A549 (cell line): ENCODE measurements at regions not wholly inside any gene's neighbourhood (a gene's known extent, or its start where the extent isn't known, plus 50 kb on each side); places are given as distances from the start of the nearest gene placed in this dataset.

Experiments used
- ATAC-seq, 2 experiments: fragments of 200-7000 bp in 1 of 2; fragments of >200 bp in 1 of 2; cut with Nextera tagmentation in 1 of 2; cut with Tn5 transposase in 1 of 2; 3 replicates each; pipeline versions ENCODE4 v1.8.0 to v1.9.1; 2018 to 2020; ENCODE audit warnings: mild to moderate bottlenecking in 1 of 2, moderate library complexity in 1 of 2
- CTCF ChIA-PET: fragments of 300-600 bp; sonication (Branson Sonifier 250); formaldehyde crosslinking; extraction: SDS; loops from one replicate; lab custom pipeline; 2021; ENCODE audit warnings: antibody characterized with exemption, inconsistent platforms; lab: Yijun Ruan, JAX
- POLR2A ChIA-PET: fragments of 350-600 bp; formaldehyde crosslinking; extraction: SDS; loops from one replicate; lab custom pipeline; 2021; ENCODE audit warnings: antibody characterized with exemption, inconsistent platforms; lab: Yijun Ruan, JAX
- DNase-seq, 2 experiments: peaks; one replicate each; pipeline versions ENCODE4 v3.0.0 to v3.0.0-alpha.2; 2011 to 2016; ENCODE audit warnings: low read depth in 1 of 2, low spot score in 1 of 2
- FAIRE-seq: peaks from 2 replicates; lab custom pipeline; 2011; peaks lifted over from hg19 to GRCh38; lab: Jason Lieb, UNC
- H3K27ac ChIP-seq, 2 experiments: fragments of >200 bp; sonication (Bioruptor Twin); formaldehyde crosslinking; 3 replicates each; pipeline ENCODE4 v1.5.1; 2016 to 2017
- H3K4me1 ChIP-seq: fragments of >200 bp; sonication (Bioruptor Twin); formaldehyde crosslinking; 3 replicates; pipeline ENCODE4 v1.6.1; 2016
- H3K4me2 ChIP-seq: fragments of >200 bp; sonication (Bioruptor Twin); formaldehyde crosslinking; 3 replicates; pipeline ENCODE4 v1.6.1; 2016
- H3K4me3 ChIP-seq: fragments of >200 bp; sonication (Bioruptor Twin); formaldehyde crosslinking; 3 replicates; pipeline ENCODE4 v1.5.1; 2016
- H3K9me3 ChIP-seq: fragments of >200 bp; sonication (Bioruptor Twin); formaldehyde crosslinking; 3 replicates; pipeline ENCODE4 v1.6.1; 2016
- CBX8 ChIP-seq: fragments of 200-600 bp; sonication (generic); IDR thresholded peaks from 2 replicates; pipeline ENCODE4 v1.6.1; 2016
- CEBPB ChIP-seq, 2 experiments: fragments of >200 bp in 1 of 2; sonication (Bioruptor Twin) in 1 of 2; formaldehyde crosslinking in 1 of 2; IDR thresholded peaks; 2 replicates each; pipeline ENCODE4 v1.6.1; 2012 to 2016
- CHD2 ChIP-seq: fragments of 150-350 bp; IDR thresholded peaks from 2 replicates; pipeline ENCODE4 v1.6.1; 2014; ENCODE audit warnings: low read length; ENCODE audit not compliant: partially characterized antibody
- EP300 ChIP-seq, 2 experiments: fragments of >200 bp; sonication (Bioruptor Twin); formaldehyde crosslinking; IDR thresholded peaks; 2 replicates in 1 of 2; 3 replicates in 1 of 2; pipeline ENCODE4 v1.6.1; 2016 to 2017
- ESRRA ChIP-seq: fragments of 150-350 bp; IDR thresholded peaks from 2 replicates; pipeline ENCODE4 v1.6.1; 2014; ENCODE audit warnings: mild to moderate bottlenecking, low read length, borderline replicate concordance
- FOSL2 ChIP-seq, 2 experiments: fragments of 450-650 bp in 1 of 2; fragments of >200 bp in 1 of 2; sonication (Bioruptor Twin) in 1 of 2; formaldehyde crosslinking; IDR thresholded peaks; 2 replicates each; pipeline versions ENCODE4 v1.5.0 to v1.6.1; 2016 to 2020; ENCODE audit warnings: mild to moderate bottlenecking in 1 of 2, moderate library complexity in 1 of 2
- GATA3 ChIP-seq: IDR thresholded peaks from 2 replicates; pipeline ENCODE4 v1.6.1; 2012; ENCODE audit warnings: borderline replicate concordance
- HDAC2 ChIP-seq: fragments of 200-600 bp; sonication (generic); IDR thresholded peaks from 2 replicates; pipeline ENCODE4 v1.6.1; 2016
- HES2 ChIP-seq: fragments of >200 bp; sonication (Bioruptor Twin); formaldehyde crosslinking; IDR thresholded peaks from 2 replicates; pipeline ENCODE4 v1.6.1; 2016
- HMGXB4 ChIP-seq: fragments of 250-450 bp; sonication (Bioruptor Pico); IDR thresholded peaks from 2 replicates; pipeline ENCODE4 v1.5.0; 2021; ENCODE audit warnings: mild to moderate bottlenecking, moderate library complexity, borderline replicate concordance
- HOXA7 ChIP-seq: fragments of 250-450 bp; sonication (Bioruptor Pico); IDR thresholded peaks from 2 replicates; pipeline ENCODE4 v1.5.0; 2020; ENCODE audit warnings: mild to moderate bottlenecking, moderate library complexity
- HOXB5 ChIP-seq: fragments of 250-450 bp; sonication (Bioruptor Pico); IDR thresholded peaks from 2 replicates; pipeline ENCODE4 v1.5.0; 2020; ENCODE audit warnings: mild to moderate bottlenecking, moderate library complexity
- JUN ChIP-seq, 2 experiments: fragments of >200 bp; sonication (Bioruptor Twin); formaldehyde crosslinking; IDR thresholded peaks; 2 replicates in 1 of 2; 3 replicates in 1 of 2; pipeline ENCODE4 v1.6.1; 2016 to 2017
- JUNB ChIP-seq: fragments of >200 bp; sonication (Bioruptor Twin); formaldehyde crosslinking; IDR thresholded peaks from 2 replicates; pipeline ENCODE4 v1.6.1; 2016
- KDM5A ChIP-seq: fragments of 200-600 bp; sonication (generic); IDR thresholded peaks from 2 replicates; pipeline ENCODE4 v1.6.1; 2016; ENCODE audit warnings: antibody characterized with exemption, mild to moderate bottlenecking
- MAFK ChIP-seq: fragments of 450-650 bp; IDR thresholded peaks from 2 replicates; pipeline ENCODE4 v1.6.1; 2014; ENCODE audit not compliant: partially characterized antibody
- MAX ChIP-seq: IDR thresholded peaks from 2 replicates; pipeline ENCODE4 v1.6.1; 2012
- PHF8 ChIP-seq: fragments of 200-600 bp; sonication (generic); IDR thresholded peaks from 2 replicates; pipeline ENCODE4 v1.6.1; 2016; ENCODE audit warnings: low read depth, mild to moderate bottlenecking, antibody characterized with exemption, moderate library complexity, borderline replicate concordance
- POLR2A ChIP-seq: IDR thresholded peaks from 2 replicates; pipeline ENCODE4 v1.6.1; 2012; ENCODE audit warnings: mild to moderate bottlenecking, low read length
- RAD21 ChIP-seq, 2 experiments: fragments of >200 bp in 1 of 2; sonication (Bioruptor Twin) in 1 of 2; formaldehyde crosslinking in 1 of 2; IDR thresholded peaks in 1 of 2; conservative IDR thresholded peaks in 1 of 2; 2 replicates in 1 of 2; 3 replicates in 1 of 2; pipeline ENCODE4 v1.6.1; 2012 to 2018; ENCODE audit warnings: inconsistent platforms in 1 of 2
- RNF2 ChIP-seq: fragments of 200-600 bp; sonication (generic); IDR thresholded peaks from 2 replicates; pipeline ENCODE4 v1.6.1; 2016; ENCODE audit warnings: low read depth, mild to moderate bottlenecking, antibody characterized with exemption, moderate library complexity, borderline replicate concordance
- SREBF2 ChIP-seq: fragments of 450-650 bp; IDR thresholded peaks from 2 replicates; pipeline ENCODE4 v1.6.1; 2014; ENCODE audit warnings: mild to moderate bottlenecking, moderate library complexity
- TFCP2L1 ChIP-seq: fragments of 250-450 bp; sonication (Bioruptor Pico); IDR thresholded peaks from 2 replicates; pipeline ENCODE4 v1.5.0; 2021; ENCODE audit warnings: mild to moderate bottlenecking
- TP53 ChIP-seq: fragments of 250-450 bp; sonication (Bioruptor Pico); IDR thresholded peaks from 2 replicates; pipeline ENCODE4 v1.5.0; 2021; ENCODE audit warnings: mild to moderate bottlenecking, moderate library complexity
- USF2 ChIP-seq: fragments of 450-650 bp; IDR thresholded peaks from 2 replicates; pipeline ENCODE4 v1.6.1; 2014; ENCODE audit warnings: antibody characterized with exemption
- ZNF302 ChIP-seq: fragments of 250-450 bp; sonication (Bioruptor Pico); IDR thresholded peaks from 2 replicates; pipeline ENCODE4 v1.9.0; 2021; ENCODE audit warnings: inconsistent platforms, mild to moderate bottlenecking, moderate library complexity
- WGBS: methylation state at CpG from one replicate; pipeline ENCODE4 v1.1.6; 2017; ENCODE audit errors: missing lambda C conversion rate; 5-methylcytosine and 5-hydroxymethylcytosine counted together
- TF ChIP-seq, protein P1 (sequence below): fragments of >200 bp; sonication (Bioruptor Twin); formaldehyde crosslinking; IDR thresholded peaks from 3 replicates; pipeline ENCODE4 v1.6.1; 2016

GRCh38 chr18:45166341-45166835 lies 448.9 kb upstream of the SLC14A2 start:
- 42% methylated on average over 5 of the region's 5 CpGs for WGBS
- Histone ChIP-seq H3K4me3 (no peak overlapping the region), H3K27ac (peak overlapping the region; percentile 35 to 61; a peak in 2 of 6 replicates), H3K9me3 (no peaks in the 10 kb centered on the region), H3K4me2 (peak overlapping the region; percentile 42), H3K4me1 (peaks cover 34% of the 10 kb centered on the region)
- no peak for TF ChIP-seq HMGXB4 (CRISPR knock-in tag)
- no peak for TF ChIP-seq HDAC2
- TF ChIP-seq ESRRA, result no peak
- TF ChIP-seq PHF8, result no peak
- no peak for TF ChIP-seq ZNF302 (CRISPR knock-in tag)
- TF ChIP-seq, protein P1, sequence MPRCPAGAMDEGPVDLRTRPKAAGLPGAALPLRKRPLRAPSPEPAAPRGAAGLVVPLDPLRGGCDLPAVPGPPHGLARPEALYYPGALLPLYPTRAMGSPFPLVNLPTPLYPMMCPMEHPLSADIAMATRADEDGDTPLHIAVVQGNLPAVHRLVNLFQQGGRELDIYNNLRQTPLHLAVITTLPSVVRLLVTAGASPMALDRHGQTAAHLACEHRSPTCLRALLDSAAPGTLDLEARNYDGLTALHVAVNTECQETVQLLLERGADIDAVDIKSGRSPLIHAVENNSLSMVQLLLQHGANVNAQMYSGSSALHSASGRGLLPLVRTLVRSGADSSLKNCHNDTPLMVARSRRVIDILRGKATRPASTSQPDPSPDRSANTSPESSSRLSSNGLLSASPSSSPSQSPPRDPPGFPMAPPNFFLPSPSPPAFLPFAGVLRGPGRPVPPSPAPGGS, result no peak
- no peak for TF ChIP-seq RAD21 (conservative IDR thresholded peaks at IDR 0.05 in 1 of 2, IDR thresholded peaks at IDR 0.05 in 1 of 2)
- 0 out of 2 replicates have a peak, but pooled peaks have one; percentile 8 for TF ChIP-seq HES2
- no peak for TF ChIP-seq TP53 (CRISPR knock-in tag)
- TF ChIP-seq USF2, result no peak
- peak; percentile 42; the same call in 1 of the 2 replicates for TF ChIP-seq GATA3
- no peak for TF ChIP-seq EP300 (IDR thresholded peaks at IDR 0.05)
- no peak for TF ChIP-seq TFCP2L1 (CRISPR knock-in tag)
- no peak for TF ChIP-seq KDM5A
- no peak for TF ChIP-seq RNF2
- TF ChIP-seq FOSL2 (IDR thresholded peaks at IDR 0.05), result 0 out of 2 replicates have a peak, but pooled peaks have one; percentile 16
- no peak for TF ChIP-seq FOSL2 (CRISPR knock-in tag; IDR thresholded peaks at IDR 0.05)
- no peak for TF ChIP-seq POLR2A
- TF ChIP-seq JUNB, result no peak; the same call in 1 of the 2 replicates
- TF ChIP-seq SREBF2, result no peak
- TF ChIP-seq CBX8, result no peak
- no peak for TF ChIP-seq MAX
- TF ChIP-seq MAFK, result no peak
- peak; percentile 66 to 80 for TF ChIP-seq CEBPB (IDR thresholded peaks at IDR 0.05)
- no peak for TF ChIP-seq HOXB5 (CRISPR knock-in tag)
- no peak for TF ChIP-seq HOXA7
- no peak for TF ChIP-seq JUN (IDR thresholded peaks at IDR 0.05)
- no peak for TF ChIP-seq CHD2
- ChIA-PET POLR2A (no interaction called here), CTCF (no interaction called here)
- peak; percentile 88 to 90 for ATAC-seq
- no peak for FAIRE-seq
- peak; percentile 5 to 69 for DNase-seq
